NOMO-1 treated with dmso at 0.1 percent for 144 hours (cell line): ENCODE measurements at regions not wholly inside any gene's neighbourhood (a gene's known extent, or its start where the extent isn't known, plus 50 kb on each side); places are given as distances from the start of the nearest gene placed in this dataset.

Experiments used
- DNase-seq: peaks from one replicate; lab custom pipeline; 2025; ENCODE audit not compliant: unreplicated experiment; lab: John Stamatoyannopoulos, UW

DNA sequence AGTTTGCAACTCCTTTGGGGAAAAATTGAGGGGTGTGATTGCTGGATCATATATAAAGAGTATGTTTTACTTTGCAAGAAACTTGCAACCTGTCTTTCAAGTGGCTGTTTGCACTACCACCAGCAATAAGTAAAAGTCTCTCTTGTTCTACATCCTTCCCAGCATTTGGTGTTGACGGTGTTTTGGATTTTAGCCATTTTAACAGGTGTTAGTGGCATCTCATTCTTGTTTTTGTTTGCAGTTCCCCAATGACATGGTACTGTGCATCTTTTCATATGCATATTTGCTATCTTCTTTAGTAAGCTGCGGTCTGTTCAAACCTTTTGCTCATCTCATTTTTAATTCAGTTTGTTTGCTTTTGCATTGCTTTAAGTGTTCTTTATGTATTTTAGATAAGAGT is 535.5 kb downstream of the LRRIQ3 start:
- no peak for DNase-seq

GRCh38 chr1:73659136-73659535 is 538.8 kb downstream of the LRRIQ3 start:
- no peak for DNase-seq

- no peak for DNase-seq
Observed at GRCh38 chr1:73654714-73655113, 543.3 kb downstream of the LRRIQ3 start.

- no peak for DNase-seq
Observed at GRCh38 chr1:73644198-73644597, 553.8 kb downstream of the LRRIQ3 start.

- no peak for DNase-seq
Observed at GRCh38 chr1:73639494-73639893, 558.5 kb downstream of the LRRIQ3 start.

GRCh38 chr1:73637264-73637663 is 560.7 kb downstream of the LRRIQ3 start:
- peak; percentile 34 for DNase-seq

DNA sequence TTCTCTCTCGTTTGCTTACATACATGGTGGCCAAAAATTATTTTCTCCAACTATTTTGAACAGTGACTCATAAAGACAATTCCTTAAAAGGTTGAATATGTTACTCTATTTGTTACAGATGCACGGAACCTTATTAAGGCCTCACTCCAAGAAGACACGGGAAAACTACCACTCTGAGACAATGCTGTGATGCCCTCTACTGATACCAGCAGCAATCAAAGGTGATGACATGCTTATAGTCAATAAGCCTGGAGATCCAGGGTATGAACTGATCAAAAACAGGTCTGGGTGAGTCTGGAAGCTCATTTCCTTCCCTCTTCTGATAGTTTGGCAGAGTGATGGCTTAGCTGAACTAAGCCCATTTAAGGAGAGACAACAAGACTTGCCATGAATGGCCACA is 563.0 kb downstream of the LRRIQ3 start:
- DNase-seq, result no peak

GRCh38 chr1:73627723-73628122 is 570.3 kb downstream of the LRRIQ3 start:
- no peak for DNase-seq

DNA sequence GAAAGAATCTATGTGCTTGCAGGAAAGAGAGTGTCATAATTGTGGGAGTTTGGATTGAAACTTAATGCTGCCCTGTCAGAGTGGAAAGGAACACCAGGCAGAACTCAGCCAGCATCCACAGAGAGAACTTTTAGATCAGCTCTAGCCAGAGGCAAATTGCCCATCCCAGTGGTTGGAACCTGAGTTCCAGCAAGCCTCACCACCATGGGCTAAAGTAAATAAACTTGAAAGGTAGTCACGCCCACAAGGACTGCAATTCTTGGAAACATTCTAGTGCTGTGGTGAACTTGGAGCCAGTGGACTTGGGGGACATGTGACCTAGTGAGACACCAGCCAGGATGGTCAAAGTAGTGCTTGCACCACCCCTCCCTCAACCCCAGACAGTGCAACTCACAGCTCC is 571.6 kb downstream of the LRRIQ3 start:
- no peak for DNase-seq

DNA sequence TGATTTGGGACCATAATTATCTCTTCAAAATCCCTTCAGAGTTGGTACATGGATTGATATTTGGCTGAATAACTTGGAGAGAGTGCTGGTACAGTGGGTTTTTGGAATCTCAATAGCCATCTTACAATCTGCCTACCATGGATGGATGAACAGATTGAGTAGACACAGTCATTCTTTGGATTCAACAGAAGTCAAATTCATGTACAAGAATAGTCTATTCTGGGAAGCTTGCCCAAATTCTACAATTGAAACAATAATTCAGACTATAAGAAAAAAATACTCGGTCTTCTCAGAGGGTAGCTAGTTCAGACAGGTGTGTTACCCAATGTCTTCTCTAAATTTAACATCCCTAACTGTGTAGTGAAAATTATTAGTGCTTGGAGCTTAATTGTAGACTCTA is 574.0 kb downstream of the LRRIQ3 start:
- no peak for DNase-seq

DNA sequence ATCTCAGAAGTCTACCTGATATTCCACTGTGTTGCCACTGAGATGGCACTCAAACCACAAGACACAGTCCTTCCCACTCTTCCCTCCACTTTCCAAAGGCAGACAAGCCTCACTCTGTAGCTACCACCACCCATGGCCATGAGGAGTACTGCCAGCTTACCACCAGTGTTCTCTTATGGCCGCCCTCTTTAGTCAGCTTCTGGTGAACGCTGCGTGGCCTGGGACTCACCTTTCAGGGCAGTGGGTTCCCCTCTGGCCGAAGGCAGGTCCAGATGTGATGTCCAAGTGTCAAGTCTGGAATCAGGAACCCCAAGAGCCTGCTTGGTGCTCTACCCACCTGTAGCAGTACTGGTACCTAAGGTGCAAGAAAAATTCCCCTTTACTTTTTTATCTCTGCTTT is 580.8 kb downstream of the LRRIQ3 start:
- DNase-seq, result no peak

GRCh38 chr1:73611681-73612080 is 586.3 kb downstream of the LRRIQ3 start:
- no peak for DNase-seq

GRCh38 chr1:73604739-73605138 is 593.2 kb downstream of the LRRIQ3 start:
- DNase-seq, result no peak

- DNase-seq, result no peak
Observed at GRCh38 chr1:73604211-73604610, 593.8 kb downstream of the LRRIQ3 start.

DNA sequence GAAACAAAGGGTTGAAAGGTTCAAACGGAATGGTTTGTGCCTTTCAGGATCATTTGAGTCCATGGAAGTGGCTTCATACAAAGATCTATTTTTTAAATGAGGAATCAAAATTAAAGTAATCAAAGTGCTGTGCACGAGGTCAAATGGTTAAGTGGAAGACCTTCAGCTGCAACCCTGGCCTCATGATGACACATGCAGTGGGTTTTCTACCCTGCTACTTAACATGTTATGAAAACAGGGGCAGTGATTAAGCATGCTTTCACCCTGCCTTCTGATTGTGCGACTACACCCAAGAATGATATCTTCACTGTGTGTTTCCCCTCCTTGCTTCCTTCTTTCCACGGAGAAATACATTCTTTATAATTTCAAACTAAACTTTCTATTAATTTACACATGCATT is 604.2 kb downstream of the LRRIQ3 start:
- DNase-seq, result no peak

GRCh38 chr1:73593364-73593763 is 604.6 kb downstream of the LRRIQ3 start:
- DNase-seq, result peak; percentile 46

DNA sequence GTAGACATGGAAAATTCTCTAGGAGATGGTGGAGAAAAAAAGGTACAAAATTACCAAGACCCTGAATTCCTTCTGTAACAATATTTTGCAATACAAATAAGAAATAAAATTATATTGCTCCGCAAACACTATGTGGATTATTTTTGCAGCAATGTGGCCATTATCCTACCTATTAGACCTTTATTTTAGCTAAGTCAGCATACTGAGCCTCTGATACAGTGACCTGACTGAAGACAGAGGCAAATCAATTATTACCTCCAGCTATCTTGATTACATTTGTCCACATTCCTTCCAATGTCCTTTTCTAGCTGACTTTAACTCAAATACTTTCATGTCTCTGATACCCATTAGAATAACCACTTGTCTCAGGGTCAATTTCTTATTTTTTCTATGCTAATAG is 610.9 kb downstream of the LRRIQ3 start:
- DNase-seq, result no peak

GRCh38 chr1:73577206-73577605 is 620.8 kb downstream of the LRRIQ3 start:
- no peak for DNase-seq

- no peak for DNase-seq
Observed at GRCh38 chr1:73576083-73576482, 621.9 kb downstream of the LRRIQ3 start.

- no peak for DNase-seq
Observed at GRCh38 chr1:73564294-73564693, 633.7 kb downstream of the LRRIQ3 start.

GRCh38 chr1:73556270-73556669 is 641.7 kb downstream of the LRRIQ3 start:
- DNase-seq, result no peak

DNA sequence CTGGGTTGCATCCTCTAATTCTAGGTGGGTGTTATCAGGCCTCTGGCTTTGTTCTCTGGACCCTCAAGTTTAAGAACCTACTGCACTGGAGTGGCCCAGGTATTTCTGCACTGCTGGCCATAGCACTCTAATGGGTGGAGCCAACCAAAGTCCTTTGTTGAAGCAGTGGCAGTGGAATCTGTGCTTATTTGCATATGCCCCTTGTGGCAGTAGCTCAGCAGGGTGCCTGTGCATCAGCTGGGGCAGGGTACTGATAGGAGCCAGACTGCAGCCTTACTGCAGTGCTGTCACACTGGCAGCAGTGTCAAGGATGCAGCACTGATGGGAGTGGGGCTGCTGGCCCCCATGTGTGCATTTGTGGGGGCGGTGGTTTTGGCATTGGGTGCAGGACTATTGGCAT is 660.6 kb downstream of the LRRIQ3 start:
- DNase-seq, result no peak

GRCh38 chr1:73517603-73518191 is 680.3 kb downstream of the LRRIQ3 start:
- no peak for DNase-seq

- peak; percentile 50 for DNase-seq
Observed at GRCh38 chr1:73516451-73516850, 681.5 kb downstream of the LRRIQ3 start.
